Sigmoid colon (tissue), 4 donors: ENCODE measurements at regions not wholly inside any gene's neighbourhood (a gene's known extent, or its start where the extent isn't known, plus 50 kb on each side); places are given as distances from the start of the nearest gene placed in this dataset.

ENCODE experiments used
- CTCF ChIP-seq, 4 experiments: fragments of 450-650 bp in 3 of 4; fragments of 200-600 bp in 1 of 4; IDR thresholded peaks; one replicate each; pipeline ENCODE4 v1.5.1; 2016 to 2019; ENCODE audit warnings: antibody characterized with exemption in 4 of 4, mild to moderate bottlenecking in 3 of 4, moderate library complexity in 2 of 4
- EP300 ChIP-seq, 4 donors: sonication (generic); formaldehyde crosslinking; IDR thresholded peaks; one replicate each; pipeline ENCODE4 v1.6.1; 2017; ENCODE audit warnings: antibody characterized with exemption in 4 of 4
- POLR2A ChIP-seq, 2 donors: fragments of 450-650 bp; IDR thresholded peaks; one replicate each; pipeline ENCODE4 v1.6.1; 2016; ENCODE audit warnings: antibody characterized with exemption in 2 of 2, mild to moderate bottlenecking in 2 of 2, moderate library complexity in 2 of 2
- POLR2AphosphoS5 ChIP-seq, 4 donors: sonication (generic); formaldehyde crosslinking; IDR thresholded peaks; one replicate each; pipeline ENCODE4 v1.6.1; 2017; ENCODE audit warnings: antibody characterized with exemption in 4 of 4

DNA sequence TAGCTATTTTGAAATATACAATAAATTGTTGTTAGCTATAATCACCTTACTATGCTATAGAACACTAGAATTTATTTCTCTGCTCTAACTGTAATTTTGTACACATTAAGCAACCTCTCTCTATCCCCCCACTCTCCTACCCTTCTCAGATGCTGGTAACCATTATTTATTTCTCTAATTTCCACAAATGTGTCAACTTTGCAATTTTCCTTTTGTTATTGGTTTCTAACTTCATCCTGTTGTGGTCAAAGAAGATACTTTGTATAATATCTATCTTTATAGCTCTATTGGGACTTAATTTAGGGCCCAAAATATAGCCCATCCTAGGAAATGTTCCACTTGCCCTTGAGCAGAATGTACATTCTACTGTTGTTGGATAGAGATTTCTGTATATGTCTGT is 229.3 kb downstream of the SATB1 start:
- TF ChIP-seq CTCF (IDR thresholded peaks at IDR 0.05) (no peak), POLR2A (IDR thresholded peaks at IDR 0.05) (no peak), POLR2AphosphoS5 (IDR thresholded peaks at IDR 0.05) (no peak), EP300 (IDR thresholded peaks at IDR 0.05) (no peak)
